BLaER1 treated with 17β-estradiol and CSF1 and Interleukin-3, amounts not matched to agents 10 nM and 100 nM (cell line): ENCODE measurements at regions not wholly inside any gene's neighbourhood (a gene's known extent, or its start where the extent isn't known, plus 50 kb on each side); places are given as distances from the start of the nearest gene placed in this dataset.
A peak's percentile ranks its signal among the peaks of the same experiment; 100 is the strongest.

ENCODE experiments used
- H3K27ac ChIP-seq, 11 experiments: shearing (Covaris generic); formaldehyde crosslinking; 2 replicates each; pipeline ENCODE4 v1.8.1; 2022
- H3K27me3 ChIP-seq, 11 experiments: shearing (Covaris generic); formaldehyde crosslinking; 2 replicates each; pipeline ENCODE4 v1.8.1; 2022
- H3K36me3 ChIP-seq, 11 experiments: shearing (Covaris generic); formaldehyde crosslinking; 2 replicates each; pipeline ENCODE4 v1.8.1; 2022
- H3K4me1 ChIP-seq, 10 experiments: shearing (Covaris generic); formaldehyde crosslinking; 2 replicates each; pipeline ENCODE4 v1.8.1; 2022
- H3K4me2 ChIP-seq, 11 experiments: shearing (Covaris generic); formaldehyde crosslinking; 2 replicates each; pipeline ENCODE4 v1.8.1; 2022
- H3K4me3 ChIP-seq, 10 experiments: shearing (Covaris generic); formaldehyde crosslinking; 2 replicates each; pipeline ENCODE4 v1.8.1; 2022
- H3K9ac ChIP-seq, 11 experiments: shearing (Covaris generic); formaldehyde crosslinking; 2 replicates each; pipeline ENCODE4 v1.8.1; 2022
- H3K9me3 ChIP-seq, 11 experiments: shearing (Covaris generic); formaldehyde crosslinking; replicated peaks in 1 of 11; 2 replicates each; pipeline ENCODE4 v1.8.1; 2022
- H4K20me1 ChIP-seq, 11 experiments: shearing (Covaris generic); formaldehyde crosslinking; 2 replicates each; pipeline ENCODE4 v1.8.1; 2022
- Cebpa-rat ChIP-seq, 11 experiments: shearing (Covaris generic); IDR thresholded peaks; 2 replicates each; pipeline ENCODE4 v1.8.1; 2022

DNA sequence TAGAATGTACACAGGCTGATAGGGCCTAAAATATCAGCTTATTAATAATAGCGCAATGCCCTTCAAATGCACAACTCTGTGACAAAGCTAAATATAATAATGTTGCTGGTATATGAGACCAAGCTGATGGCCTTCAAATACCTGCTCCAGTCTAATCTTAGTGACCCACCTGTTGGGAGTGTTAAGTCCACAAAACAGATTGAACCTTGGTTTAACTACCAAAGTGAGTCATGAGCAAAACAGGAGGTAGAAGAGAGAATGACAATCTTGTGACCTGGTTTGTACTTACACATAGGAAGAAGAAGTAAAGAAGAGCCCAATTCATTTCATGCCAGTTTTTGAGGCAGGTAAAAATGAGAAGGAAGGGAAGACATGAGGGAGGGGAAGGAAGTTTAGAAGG, 295.0 kb downstream of the NR4A2 start:
- H3K27ac ChIP-seq, result no peak overlapping the region
- H3K27me3 ChIP-seq, result no peaks in the 10 kb centered on the region
- no peaks in the 10 kb centered on the region for H3K36me3 ChIP-seq
- no peak overlapping the region for H3K4me3 ChIP-seq
- no peak for TF ChIP-seq Cebpa-rat (IDR thresholded peaks at IDR 0.05)
- no peaks in the 10 kb centered on the region for H4K20me1 ChIP-seq
- H3K9me3 ChIP-seq, result no peaks in the 10 kb centered on the region
- H3K4me2 ChIP-seq, result no peak overlapping the region; a peak in 1 of 22 replicates
- H3K4me1 ChIP-seq, result no peaks in the 10 kb centered on the region
- no peak overlapping the region for H3K9ac ChIP-seq

GRCh38 chr2:156031121-156031520, 301.4 kb downstream of the NR4A2 start:
- no peaks in the 10 kb centered on the region for H3K9me3 ChIP-seq
- no peaks in the 10 kb centered on the region for H3K27me3 ChIP-seq
- peaks cover 0 to 10% (median 0%) of the 10 kb centered on the region in 10 experiments; a peak in 4 of 20 replicates for H3K4me1 ChIP-seq
- TF ChIP-seq Cebpa-rat (IDR thresholded peaks at IDR 0.05), result no peak
- no peaks in the 10 kb centered on the region for H3K36me3 ChIP-seq
- no peak overlapping the region for H3K9ac ChIP-seq
- no peaks in the 10 kb centered on the region for H4K20me1 ChIP-seq
- H3K4me3 ChIP-seq, result no peak overlapping the region
- H3K4me2 ChIP-seq, result peak overlapping the region in 1 of 11 experiments; percentile 45; a peak in 2 of 22 replicates
- H3K27ac ChIP-seq, result no peak overlapping the region

- H3K4me1 ChIP-seq, result peaks cover 5 to 39% (median 14%) of the 10 kb centered on the region in 10 experiments; a peak in 17 of 20 replicates
- no peaks in the 10 kb centered on the region for H4K20me1 ChIP-seq
- H3K9me3 ChIP-seq, result no peaks in the 10 kb centered on the region
- H3K4me2 ChIP-seq, result peak overlapping the region in 10 of 11 experiments; percentile 16 to 90 (median 52); a peak in 18 of 22 replicates
- H3K27me3 ChIP-seq, result no peaks in the 10 kb centered on the region
- H3K9ac ChIP-seq, result peak overlapping the region in 5 of 11 experiments; percentile 9 to 58 (median 31); a peak in 6 of 22 replicates
- peak overlapping the region in 2 of 10 experiments; percentile 11 to 22; a peak in 1 of 20 replicates for H3K4me3 ChIP-seq
- peak in 1 of 11 experiments; percentile 21; a peak in 1 of 22 replicates for TF ChIP-seq Cebpa-rat (IDR thresholded peaks at IDR 0.05)
- H3K27ac ChIP-seq, result peak overlapping the region in 8 of 11 experiments; percentile 48 to 77 (median 67); a peak in 15 of 22 replicates
- H3K36me3 ChIP-seq, result no peaks in the 10 kb centered on the region
These were observed 309.2 kb downstream of the NR4A2 start for GRCh38 chr2:156023229-156023869.

DNA sequence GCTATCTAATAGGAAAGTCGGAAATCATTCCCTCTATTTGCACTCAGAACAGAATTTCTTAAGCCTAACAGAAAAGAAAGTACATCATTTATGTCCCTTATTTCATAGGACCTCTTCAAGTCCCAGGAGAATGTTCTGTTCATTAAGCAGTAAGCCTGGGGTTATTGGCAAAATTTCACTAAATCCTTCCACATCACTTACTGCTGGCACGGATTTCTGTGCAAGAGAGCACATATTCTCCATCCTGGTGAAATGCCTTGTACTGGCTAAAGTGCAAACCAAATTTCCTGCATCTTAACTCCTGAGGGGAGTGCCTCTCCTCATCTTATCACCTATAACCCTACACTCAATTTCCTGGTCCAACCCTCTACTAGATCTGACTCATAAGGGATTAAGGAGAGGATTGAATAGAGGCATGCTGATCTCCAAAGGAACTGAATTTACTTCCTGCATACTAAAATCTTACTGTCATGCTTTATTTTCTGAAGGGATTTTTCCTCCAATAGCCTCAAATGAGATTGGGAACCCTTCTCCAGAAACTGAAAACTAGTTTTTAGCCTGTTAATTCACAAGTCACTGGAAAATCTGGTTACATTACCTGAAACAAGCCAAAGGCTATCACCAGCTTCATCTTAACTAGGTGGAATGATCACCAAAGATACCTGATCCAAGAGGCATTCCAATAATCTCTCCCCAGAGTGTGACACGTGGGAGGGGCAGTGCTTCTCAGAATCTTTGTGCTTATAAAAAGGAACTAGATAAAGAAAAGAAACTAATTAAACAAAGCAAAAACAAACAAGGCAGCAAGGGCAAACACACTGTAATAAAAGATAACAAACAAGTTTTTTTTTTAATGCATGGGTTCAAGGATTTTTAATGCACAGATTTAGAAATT, 311.1 kb downstream of the NR4A2 start:
- H4K20me1 ChIP-seq, result no peaks in the 10 kb centered on the region
- no peaks in the 10 kb centered on the region for H3K36me3 ChIP-seq
- H3K9ac ChIP-seq, result no peak overlapping the region
- no peak overlapping the region for H3K4me3 ChIP-seq
- peaks cover 5 to 39% (median 14%) of the 10 kb centered on the region in 10 experiments; a peak in 17 of 20 replicates for H3K4me1 ChIP-seq
- TF ChIP-seq Cebpa-rat (IDR thresholded peaks at IDR 0.05), result no peak
- H3K27ac ChIP-seq, result peak overlapping the region in 3 of 11 experiments; percentile 0 to 40 (median 28); a peak in 3 of 22 replicates
- H3K9me3 ChIP-seq, result no peaks in the 10 kb centered on the region
- peak overlapping the region in 4 of 11 experiments; percentile 44 to 77 (median 71); a peak in 7 of 22 replicates for H3K4me2 ChIP-seq
- no peaks in the 10 kb centered on the region for H3K27me3 ChIP-seq

DNA sequence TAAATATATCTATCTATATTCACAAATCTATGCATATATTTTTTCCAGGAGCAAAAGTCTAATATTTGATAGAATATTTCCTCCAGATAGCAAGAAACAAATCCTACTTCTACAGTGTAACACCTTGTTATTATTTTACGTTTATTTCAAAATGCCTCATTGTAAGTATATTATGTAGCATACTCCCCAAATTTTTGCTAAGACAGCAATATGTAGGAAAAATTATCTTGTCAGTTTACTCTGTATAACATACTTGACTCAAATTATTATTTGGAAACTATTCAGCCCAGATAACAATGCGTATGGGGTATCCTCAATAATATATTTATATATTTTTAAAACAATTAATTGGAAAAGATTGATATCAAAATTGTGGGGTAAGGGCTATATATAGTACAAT, 313.2 kb downstream of the NR4A2 start:
- H3K4me3 ChIP-seq, result no peak overlapping the region
- H3K27ac ChIP-seq, result no peak overlapping the region
- H4K20me1 ChIP-seq, result no peaks in the 10 kb centered on the region
- H3K9ac ChIP-seq, result no peak overlapping the region
- peaks cover 5 to 37% (median 14%) of the 10 kb centered on the region in 10 experiments; a peak in 17 of 20 replicates for H3K4me1 ChIP-seq
- no peaks in the 10 kb centered on the region for H3K36me3 ChIP-seq
- no peak for TF ChIP-seq Cebpa-rat (IDR thresholded peaks at IDR 0.05)
- no peaks in the 10 kb centered on the region for H3K27me3 ChIP-seq
- no peak overlapping the region for H3K4me2 ChIP-seq
- H3K9me3 ChIP-seq, result no peaks in the 10 kb centered on the region

GRCh38 chr2:156017341-156017885, 315.1 kb downstream of the NR4A2 start:
- Histone ChIP-seq H3K27me3 (no peaks in the 10 kb centered on the region), H3K9me3 (no peaks in the 10 kb centered on the region), H3K4me1 (peaks cover 0 to 18% (median 0%) of the 10 kb centered on the region in 10 experiments; a peak in 8 of 20 replicates), H3K36me3 (no peaks in the 10 kb centered on the region), H3K4me2 (no peak overlapping the region), H3K27ac (no peak overlapping the region), H3K9ac (no peak overlapping the region), H3K4me3 (no peak overlapping the region), H4K20me1 (no peaks in the 10 kb centered on the region)
- TF ChIP-seq Cebpa-rat (IDR thresholded peaks at IDR 0.05), result no peak

- Histone ChIP-seq H3K4me3 (no peak overlapping the region), H3K4me2 (no peak overlapping the region), H3K9me3 (peaks cover 0 to 4% (median 0%) of the 10 kb centered on the region in 11 experiments; a peak in 1 of 22 replicates), H3K4me1 (peaks cover 0 to 9% (median 0%) of the 10 kb centered on the region in 10 experiments; a peak in 3 of 20 replicates), H3K27me3 (no peaks in the 10 kb centered on the region), H3K36me3 (no peaks in the 10 kb centered on the region), H3K27ac (no peak overlapping the region), H3K9ac (no peak overlapping the region), H4K20me1 (no peaks in the 10 kb centered on the region)
- no peak for TF ChIP-seq Cebpa-rat (IDR thresholded peaks at IDR 0.05)
These were observed 323.2 kb downstream of the NR4A2 start for GRCh38 chr2:156009293-156009692.

DNA sequence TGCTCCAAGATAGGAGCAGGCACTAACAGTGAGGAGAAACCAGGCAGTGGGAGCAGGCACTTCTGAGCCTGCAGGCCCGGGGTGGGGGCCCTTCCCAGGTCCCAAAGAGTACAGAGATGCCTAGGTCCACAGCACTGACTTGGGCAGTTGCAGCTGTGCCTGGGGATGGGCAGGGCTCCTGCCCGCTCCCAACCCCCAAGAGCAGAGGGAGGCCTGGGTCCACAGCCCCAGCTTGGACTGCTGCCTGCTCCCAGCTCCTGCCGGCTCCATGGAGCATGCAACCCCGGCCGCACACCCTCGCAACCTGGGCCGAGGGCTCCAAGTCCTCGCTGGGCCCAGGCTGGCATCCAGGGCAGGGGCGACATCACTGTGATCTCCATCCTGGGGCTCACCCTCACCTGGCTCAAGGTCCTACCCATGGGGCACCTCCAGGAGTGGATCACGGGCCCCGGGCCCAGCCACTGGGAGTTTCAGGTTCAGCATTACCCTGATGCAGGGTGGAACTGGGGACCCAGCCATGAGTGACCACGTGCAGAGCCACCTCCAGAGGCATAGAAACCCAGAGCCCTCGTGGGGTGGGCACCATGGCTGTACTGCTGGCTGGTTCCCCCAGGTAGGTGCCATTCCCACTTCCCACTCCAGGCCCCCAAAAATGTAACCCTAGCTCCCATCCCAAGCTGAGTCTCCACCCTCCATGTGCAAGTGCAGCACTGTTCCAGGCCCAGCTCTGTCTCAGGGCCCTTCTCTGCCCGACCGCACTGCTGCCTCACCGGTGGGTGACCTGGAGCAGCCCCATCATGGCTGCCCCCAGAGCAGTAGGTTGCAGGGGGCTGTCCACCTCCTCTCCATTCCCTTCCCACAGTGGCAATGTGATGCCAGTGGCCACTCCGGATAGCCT, 325.6 kb downstream of the NR4A2 start:
- H3K36me3 ChIP-seq, result no peaks in the 10 kb centered on the region
- H3K4me3 ChIP-seq, result no peak overlapping the region
- no peaks in the 10 kb centered on the region for H4K20me1 ChIP-seq
- peaks cover 0 to 4% (median 0%) of the 10 kb centered on the region in 11 experiments; a peak in 1 of 22 replicates for H3K9me3 ChIP-seq
- no peak overlapping the region for H3K27ac ChIP-seq
- H3K4me2 ChIP-seq, result no peak overlapping the region
- peaks cover 0 to 21% (median 0%) of the 10 kb centered on the region in 10 experiments; a peak in 4 of 20 replicates for H3K4me1 ChIP-seq
- no peaks in the 10 kb centered on the region for H3K27me3 ChIP-seq
- no peak overlapping the region for H3K9ac ChIP-seq
- TF ChIP-seq Cebpa-rat (IDR thresholded peaks at IDR 0.05), result no peak
